A549 (cell line): ENCODE measurements at regions not wholly inside any gene's neighbourhood (a gene's known extent, or its start where the extent isn't known, plus 50 kb on each side); places are given as distances from the start of the nearest gene placed in this dataset.

ENCODE experiments used
- ATAC-seq, 2 experiments: fragments of 200-7000 bp in 1 of 2; fragments of >200 bp in 1 of 2; cut with Nextera tagmentation in 1 of 2; cut with Tn5 transposase in 1 of 2; 3 replicates each; pipeline versions ENCODE4 v1.8.0 to v1.9.1; 2018 to 2020; ENCODE audit warnings: mild to moderate bottlenecking in 1 of 2, moderate library complexity in 1 of 2
- CTCF ChIA-PET: fragments of 300-600 bp; sonication (Branson Sonifier 250); formaldehyde crosslinking; extraction: SDS; loops from one replicate; lab custom pipeline; 2021; ENCODE audit warnings: antibody characterized with exemption, inconsistent platforms; lab: Yijun Ruan, JAX
- POLR2A ChIA-PET: fragments of 350-600 bp; formaldehyde crosslinking; extraction: SDS; loops from one replicate; lab custom pipeline; 2021; ENCODE audit warnings: antibody characterized with exemption, inconsistent platforms; lab: Yijun Ruan, JAX
- DNase-seq, 2 experiments: peaks; one replicate each; pipeline versions ENCODE4 v3.0.0 to v3.0.0-alpha.2; 2011 to 2016; ENCODE audit warnings: low read depth in 1 of 2, low spot score in 1 of 2
- FAIRE-seq: peaks from 2 replicates; lab custom pipeline; 2011; peaks lifted over from hg19 to GRCh38; lab: Jason Lieb, UNC
- H3K27ac ChIP-seq, 2 experiments: fragments of >200 bp; sonication (Bioruptor Twin); formaldehyde crosslinking; 3 replicates each; pipeline ENCODE4 v1.5.1; 2016 to 2017
- H3K4me1 ChIP-seq: fragments of >200 bp; sonication (Bioruptor Twin); formaldehyde crosslinking; 3 replicates; pipeline ENCODE4 v1.6.1; 2016
- H3K4me2 ChIP-seq: fragments of >200 bp; sonication (Bioruptor Twin); formaldehyde crosslinking; 3 replicates; pipeline ENCODE4 v1.6.1; 2016
- H3K4me3 ChIP-seq: fragments of >200 bp; sonication (Bioruptor Twin); formaldehyde crosslinking; 3 replicates; pipeline ENCODE4 v1.5.1; 2016
- H3K9me3 ChIP-seq: fragments of >200 bp; sonication (Bioruptor Twin); formaldehyde crosslinking; 3 replicates; pipeline ENCODE4 v1.6.1; 2016
- ATOH8 ChIP-seq: fragments of 250-450 bp; sonication (Bioruptor Pico); IDR thresholded peaks from 2 replicates; pipeline ENCODE4 v1.5.0; 2020; ENCODE audit warnings: low read depth, mild to moderate bottlenecking, moderate library complexity
- BHLHE40 ChIP-seq: IDR thresholded peaks from 2 replicates; pipeline ENCODE4 v1.6.1; 2012; ENCODE audit warnings: low read depth, low read length, inconsistent platforms
- CEBPB ChIP-seq, 2 experiments: fragments of >200 bp in 1 of 2; sonication (Bioruptor Twin) in 1 of 2; formaldehyde crosslinking in 1 of 2; IDR thresholded peaks; 2 replicates each; pipeline ENCODE4 v1.6.1; 2012 to 2016
- CHD4 ChIP-seq: fragments of 200-600 bp; sonication (generic); IDR thresholded peaks from 2 replicates; pipeline ENCODE4 v1.6.1; 2016; ENCODE audit warnings: antibody characterized with exemption, mild to moderate bottlenecking, borderline replicate concordance
- CTCF ChIP-seq: fragments of >200 bp; sonication (Bioruptor Twin); formaldehyde crosslinking; IDR thresholded peaks from 3 replicates; pipeline ENCODE4 v1.5.1; 2016
- EHMT2 ChIP-seq: fragments of 200-600 bp; sonication (generic); IDR thresholded peaks from 2 replicates; pipeline ENCODE4 v1.6.1; 2016; ENCODE audit warnings: antibody characterized with exemption, low read depth, mild to moderate bottlenecking, moderate library complexity
- ELK1 ChIP-seq: fragments of 150-350 bp; IDR thresholded peaks from 2 replicates; pipeline ENCODE4 v1.6.1; 2014; ENCODE audit warnings: low read depth, mild to moderate bottlenecking, low read length
- EP300 ChIP-seq, 2 experiments: fragments of >200 bp; sonication (Bioruptor Twin); formaldehyde crosslinking; IDR thresholded peaks; 2 replicates in 1 of 2; 3 replicates in 1 of 2; pipeline ENCODE4 v1.6.1; 2016 to 2017
- FOSB ChIP-seq: fragments of 250-450 bp; sonication (Bioruptor Pico); IDR thresholded peaks from 2 replicates; pipeline ENCODE4 v1.5.0; 2020; ENCODE audit warnings: mild to moderate bottlenecking, moderate library complexity
- HES2 ChIP-seq: fragments of >200 bp; sonication (Bioruptor Twin); formaldehyde crosslinking; IDR thresholded peaks from 2 replicates; pipeline ENCODE4 v1.6.1; 2016
- HEYL ChIP-seq: fragments of 250-450 bp; sonication (Bioruptor Pico); IDR thresholded peaks from 2 replicates; pipeline ENCODE4 v1.8.0; 2021; ENCODE audit warnings: mild to moderate bottlenecking, moderate library complexity
- HOXB13 ChIP-seq: fragments of 250-450 bp; sonication (Bioruptor Pico); IDR thresholded peaks from 2 replicates; pipeline ENCODE4 v1.5.0; 2020; ENCODE audit warnings: low read depth, mild to moderate bottlenecking, moderate library complexity
- JUN ChIP-seq, 2 experiments: fragments of >200 bp; sonication (Bioruptor Twin); formaldehyde crosslinking; IDR thresholded peaks; 2 replicates in 1 of 2; 3 replicates in 1 of 2; pipeline ENCODE4 v1.6.1; 2016 to 2017
- MAFK ChIP-seq: fragments of 450-650 bp; IDR thresholded peaks from 2 replicates; pipeline ENCODE4 v1.6.1; 2014; ENCODE audit not compliant: partially characterized antibody
- MAX ChIP-seq: IDR thresholded peaks from 2 replicates; pipeline ENCODE4 v1.6.1; 2012
- MAZ ChIP-seq: fragments of 150-350 bp; IDR thresholded peaks from 2 replicates; pipeline ENCODE4 v1.6.1; 2014; ENCODE audit warnings: antibody characterized with exemption, low read depth, low read length, borderline replicate concordance
- MYC ChIP-seq: IDR thresholded peaks from 2 replicates; pipeline ENCODE4 v1.6.1; 2012; ENCODE audit warnings: mild to moderate bottlenecking, inconsistent platforms, low read length, improper control_type of control experiment, borderline replicate concordance
- PHF8 ChIP-seq: fragments of 200-600 bp; sonication (generic); IDR thresholded peaks from 2 replicates; pipeline ENCODE4 v1.6.1; 2016; ENCODE audit warnings: low read depth, mild to moderate bottlenecking, antibody characterized with exemption, moderate library complexity, borderline replicate concordance
- POLR2A ChIP-seq: IDR thresholded peaks from 2 replicates; pipeline ENCODE4 v1.6.1; 2012; ENCODE audit warnings: mild to moderate bottlenecking, low read length
- RAD21 ChIP-seq, 2 experiments: fragments of >200 bp in 1 of 2; sonication (Bioruptor Twin) in 1 of 2; formaldehyde crosslinking in 1 of 2; IDR thresholded peaks in 1 of 2; conservative IDR thresholded peaks in 1 of 2; 2 replicates in 1 of 2; 3 replicates in 1 of 2; pipeline ENCODE4 v1.6.1; 2012 to 2018; ENCODE audit warnings: inconsistent platforms in 1 of 2
- REST ChIP-seq: fragments of 200-600 bp; sonication (generic); IDR thresholded peaks from 2 replicates; pipeline ENCODE4 v1.6.1; 2016; ENCODE audit warnings: antibody characterized with exemption, mild to moderate bottlenecking, moderate library complexity
- RNF2 ChIP-seq: fragments of 200-600 bp; sonication (generic); IDR thresholded peaks from 2 replicates; pipeline ENCODE4 v1.6.1; 2016; ENCODE audit warnings: low read depth, mild to moderate bottlenecking, antibody characterized with exemption, moderate library complexity, borderline replicate concordance
- SMC3 ChIP-seq: fragments of >200 bp; sonication (Bioruptor Twin); formaldehyde crosslinking; IDR thresholded peaks from 3 replicates; pipeline ENCODE4 v1.6.1; 2018; ENCODE audit warnings: inconsistent platforms
- TFCP2L1 ChIP-seq: fragments of 250-450 bp; sonication (Bioruptor Pico); IDR thresholded peaks from 2 replicates; pipeline ENCODE4 v1.5.0; 2021; ENCODE audit warnings: mild to moderate bottlenecking
- TP53 ChIP-seq: fragments of 250-450 bp; sonication (Bioruptor Pico); IDR thresholded peaks from 2 replicates; pipeline ENCODE4 v1.5.0; 2021; ENCODE audit warnings: mild to moderate bottlenecking, moderate library complexity
- ZC3H11A ChIP-seq: fragments of 450-650 bp; IDR thresholded peaks from 2 replicates; pipeline ENCODE4 v1.6.1; 2014; ENCODE audit warnings: antibody characterized with exemption, mild to moderate bottlenecking
- ZNF302 ChIP-seq: fragments of 250-450 bp; sonication (Bioruptor Pico); IDR thresholded peaks from 2 replicates; pipeline ENCODE4 v1.9.0; 2021; ENCODE audit warnings: inconsistent platforms, mild to moderate bottlenecking, moderate library complexity
- ZSCAN20 ChIP-seq: fragments of 250-450 bp; sonication (Bioruptor Pico); IDR thresholded peaks from 2 replicates; pipeline ENCODE4 v1.8.0; 2022; ENCODE audit warnings: mild to moderate bottlenecking, moderate library complexity
- WGBS: methylation state at CpG from one replicate; pipeline ENCODE4 v1.1.6; 2017; ENCODE audit errors: missing lambda C conversion rate; 5-methylcytosine and 5-hydroxymethylcytosine counted together

- H3K4me3 ChIP-seq: no peak overlapping the region
- no peaks in the 10 kb centered on the region for H3K9me3 ChIP-seq
- H3K4me2 ChIP-seq: no peak overlapping the region
- POLR2A ChIA-PET: no interaction called here
- FAIRE-seq: no peak
- DNase-seq: no peak
- no peak for ATAC-seq
- no peak for TF ChIP-seq CTCF
- TF ChIP-seq ZNF302 (CRISPR knock-in tag): no peak
- no peak for TF ChIP-seq CEBPB (IDR thresholded peaks at IDR 0.05)
- no peak for TF ChIP-seq TFCP2L1
- no peak for TF ChIP-seq HOXB13 (CRISPR knock-in tag)
- no peak for TF ChIP-seq MAX
- no peak for TF ChIP-seq SMC3
- no peak for TF ChIP-seq CHD4
- no peak for TF ChIP-seq RAD21 (conservative IDR thresholded peaks at IDR 0.05 in 1 of 2, IDR thresholded peaks at IDR 0.05 in 1 of 2)
- TF ChIP-seq ZC3H11A: no peak
- no peak for TF ChIP-seq REST
- no peak for TF ChIP-seq RNF2
- TF ChIP-seq EHMT2: no peak
- no peak for TF ChIP-seq EP300 (IDR thresholded peaks at IDR 0.05)
- TF ChIP-seq POLR2A: no peak
- no peak for TF ChIP-seq ATOH8 (CRISPR knock-in tag)
- no peak for TF ChIP-seq MAZ
- TF ChIP-seq ELK1: no peak
- TF ChIP-seq MAFK: no peak
- H3K4me1 ChIP-seq: no peaks in the 10 kb centered on the region
- no peak overlapping the region for H3K27ac ChIP-seq
- WGBS: 9% methylated on average over 3 of the region's 3 CpGs
- CTCF ChIA-PET: no interaction called here
Observed at GRCh38 chr11:110886288-110886970, 174.2 kb upstream of the ARHGAP20 start.

- 3% methylated on average over 3 of the region's 3 CpGs for WGBS
- CTCF ChIA-PET: no interaction called here
- Histone ChIP-seq H3K4me1 (no peaks in the 10 kb centered on the region), H3K9me3 (no peaks in the 10 kb centered on the region), H3K27ac (no peak overlapping the region), H3K4me2 (no peak overlapping the region)
- ATAC-seq: no peak; a peak in 1 of 6 replicates
- POLR2A ChIA-PET: no interaction called here
- FAIRE-seq: no peak
- no peak for TF ChIP-seq FOSB
- TF ChIP-seq HES2: no peak
- no peak for TF ChIP-seq ZSCAN20
- no peak for TF ChIP-seq HEYL (CRISPR knock-in tag)
- TF ChIP-seq CHD4: no peak
- no peak for TF ChIP-seq TP53
- no peak for TF ChIP-seq JUN (IDR thresholded peaks at IDR 0.05)
- TF ChIP-seq SMC3: no peak
- no peak for TF ChIP-seq MYC
- no peak for TF ChIP-seq BHLHE40
- TF ChIP-seq POLR2A: no peak
- TF ChIP-seq PHF8: no peak
- TF ChIP-seq EP300 (IDR thresholded peaks at IDR 0.05): no peak
- TF ChIP-seq, all 56 proteins: peak for 0
- no peak for DNase-seq
- H3K4me3 ChIP-seq: no peak overlapping the region
Observed at GRCh38 chr11:110883256-110883655, 171.0 kb upstream of the ARHGAP20 start.
